ENCODE measurements at regions not wholly inside any gene's neighbourhood (a gene's known extent, or its start where the extent isn't known, plus 50 kb on each side); places are given as distances from the start of the nearest gene placed in this dataset.

GRCh38 chr6:143595251-143596036 is 82.3 kb upstream of the PHACTR2 start:
- TF ChIP-seq CTCF (IDR thresholded peaks at IDR 0.05; ENCODE audit: low read length) (no peak), EZH2 (IDR thresholded peaks at IDR 0.05; ENCODE audit: borderline replicate concordance, low read length) (no peak)
